Ishikawa (cell line): ENCODE measurements at regions not wholly inside any gene's neighbourhood (a gene's known extent, or its start where the extent isn't known, plus 50 kb on each side); places are given as distances from the start of the nearest gene placed in this dataset.

Experiments
- CEBPB ChIP-seq: IDR thresholded peaks from 2 replicates; pipeline ENCODE4 v1.6.1; 2012
- CREB1 ChIP-seq: IDR thresholded peaks from 2 replicates; pipeline ENCODE4 v1.6.1; 2012; ENCODE audit warnings: low read depth
- EGR1 ChIP-seq: IDR thresholded peaks from 2 replicates; pipeline ENCODE4 v1.6.1; 2012
- EP300 ChIP-seq: IDR thresholded peaks from 2 replicates; pipeline ENCODE4 v1.6.1; 2012; ENCODE audit warnings: borderline replicate concordance
- FOXM1 ChIP-seq: IDR thresholded peaks from 2 replicates; pipeline ENCODE4 v1.6.1; 2012; ENCODE audit warnings: low read depth, borderline replicate concordance
- NFIC ChIP-seq: IDR thresholded peaks from 2 replicates; pipeline ENCODE4 v1.6.1; 2012
- RAD21 ChIP-seq: IDR thresholded peaks from 2 replicates; pipeline ENCODE4 v1.6.1; 2012; ENCODE audit warnings: low read depth
- TAF1 ChIP-seq: IDR thresholded peaks from 2 replicates; pipeline ENCODE4 v1.6.1; 2012; ENCODE audit warnings: low read depth, mild to moderate bottlenecking
- TCF12 ChIP-seq: IDR thresholded peaks from 2 replicates; pipeline ENCODE4 v1.6.1; 2012; ENCODE audit warnings: low read depth
- TEAD4 ChIP-seq: IDR thresholded peaks from 2 replicates; pipeline ENCODE4 v1.6.1; 2012
- YY1 ChIP-seq: IDR thresholded peaks from 2 replicates; pipeline ENCODE4 v1.6.1; 2012; ENCODE audit warnings: low read depth
- ZBTB7A ChIP-seq: IDR thresholded peaks from 2 replicates; pipeline ENCODE4 v1.6.1; 2012; ENCODE audit warnings: low read depth
- TF ChIP-seq, protein P1 (sequence below): IDR thresholded peaks from 2 replicates; pipeline ENCODE4 v1.6.1; 2012; ENCODE audit warnings: low read depth, mild to moderate bottlenecking
- TF ChIP-seq, protein P2 (sequence below): IDR thresholded peaks from 2 replicates; pipeline ENCODE4 v1.6.1; 2012
- TF ChIP-seq, protein P3 (sequence below): IDR thresholded peaks from 2 replicates; pipeline ENCODE4 v1.6.1; 2012

DNA sequence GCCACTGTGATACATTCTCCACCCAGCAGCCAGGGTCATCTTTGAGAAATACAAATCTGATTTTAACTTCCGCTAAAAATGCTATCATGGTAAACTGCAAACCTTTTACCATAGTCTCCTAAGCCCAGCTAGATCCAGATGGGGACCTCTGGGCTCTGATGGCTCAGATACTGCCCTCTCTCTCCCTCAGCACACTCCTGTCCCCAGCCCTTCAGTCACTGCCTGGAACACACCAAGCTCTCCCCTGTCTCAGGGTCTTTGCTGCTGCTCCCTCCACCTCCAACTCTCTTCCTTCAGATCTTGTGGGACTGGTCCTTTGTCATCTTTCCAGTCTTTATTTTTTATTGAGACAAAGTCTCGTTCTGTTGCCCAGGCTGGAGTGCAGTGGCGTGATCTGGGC, 65.1 kb downstream of the SPRY4 start:
- TF ChIP-seq TEAD4 = no peak

DNA sequence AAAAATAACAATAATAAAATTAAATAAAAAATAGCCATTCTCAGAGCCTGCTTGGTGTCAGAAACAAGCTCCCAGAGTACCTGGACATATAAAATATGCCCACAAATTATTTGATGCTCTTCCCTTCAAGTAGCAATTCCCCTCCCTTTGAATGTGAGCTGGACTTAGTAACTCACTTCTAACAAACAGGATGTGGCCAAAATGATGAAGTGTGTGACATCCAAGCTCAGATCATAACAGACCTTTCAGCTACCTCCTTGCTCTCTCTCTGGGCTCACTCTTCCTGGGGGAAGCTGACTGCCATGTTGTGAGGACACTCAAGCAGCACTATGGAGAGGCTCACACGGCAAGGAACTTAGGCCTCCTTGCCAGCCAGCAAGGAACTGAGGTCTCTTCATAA, 69.0 kb downstream of the SPRY4 start:
- no peak for TF ChIP-seq TCF12
- TF ChIP-seq, protein P1, sequence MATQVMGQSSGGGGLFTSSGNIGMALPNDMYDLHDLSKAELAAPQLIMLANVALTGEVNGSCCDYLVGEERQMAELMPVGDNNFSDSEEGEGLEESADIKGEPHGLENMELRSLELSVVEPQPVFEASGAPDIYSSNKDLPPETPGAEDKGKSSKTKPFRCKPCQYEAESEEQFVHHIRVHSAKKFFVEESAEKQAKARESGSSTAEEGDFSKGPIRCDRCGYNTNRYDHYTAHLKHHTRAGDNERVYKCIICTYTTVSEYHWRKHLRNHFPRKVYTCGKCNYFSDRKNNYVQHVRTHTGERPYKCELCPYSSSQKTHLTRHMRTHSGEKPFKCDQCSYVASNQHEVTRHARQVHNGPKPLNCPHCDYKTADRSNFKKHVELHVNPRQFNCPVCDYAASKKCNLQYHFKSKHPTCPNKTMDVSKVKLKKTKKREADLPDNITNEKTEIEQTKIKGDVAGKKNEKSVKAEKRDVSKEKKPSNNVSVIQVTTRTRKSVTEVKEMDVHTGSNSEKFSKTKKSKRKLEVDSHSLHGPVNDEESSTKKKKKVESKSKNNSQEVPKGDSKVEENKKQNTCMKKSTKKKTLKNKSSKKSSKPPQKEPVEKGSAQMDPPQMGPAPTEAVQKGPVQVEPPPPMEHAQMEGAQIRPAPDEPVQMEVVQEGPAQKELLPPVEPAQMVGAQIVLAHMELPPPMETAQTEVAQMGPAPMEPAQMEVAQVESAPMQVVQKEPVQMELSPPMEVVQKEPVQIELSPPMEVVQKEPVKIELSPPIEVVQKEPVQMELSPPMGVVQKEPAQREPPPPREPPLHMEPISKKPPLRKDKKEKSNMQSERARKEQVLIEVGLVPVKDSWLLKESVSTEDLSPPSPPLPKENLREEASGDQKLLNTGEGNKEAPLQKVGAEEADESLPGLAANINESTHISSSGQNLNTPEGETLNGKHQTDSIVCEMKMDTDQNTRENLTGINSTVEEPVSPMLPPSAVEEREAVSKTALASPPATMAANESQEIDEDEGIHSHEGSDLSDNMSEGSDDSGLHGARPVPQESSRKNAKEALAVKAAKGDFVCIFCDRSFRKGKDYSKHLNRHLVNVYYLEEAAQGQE = no peak
- no peak for TF ChIP-seq EP300
- TF ChIP-seq NFIC = no peak
- TF ChIP-seq, protein P2, sequence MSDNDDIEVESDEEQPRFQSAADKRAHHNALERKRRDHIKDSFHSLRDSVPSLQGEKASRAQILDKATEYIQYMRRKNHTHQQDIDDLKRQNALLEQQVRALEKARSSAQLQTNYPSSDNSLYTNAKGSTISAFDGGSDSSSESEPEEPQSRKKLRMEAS = no peak

DNA sequence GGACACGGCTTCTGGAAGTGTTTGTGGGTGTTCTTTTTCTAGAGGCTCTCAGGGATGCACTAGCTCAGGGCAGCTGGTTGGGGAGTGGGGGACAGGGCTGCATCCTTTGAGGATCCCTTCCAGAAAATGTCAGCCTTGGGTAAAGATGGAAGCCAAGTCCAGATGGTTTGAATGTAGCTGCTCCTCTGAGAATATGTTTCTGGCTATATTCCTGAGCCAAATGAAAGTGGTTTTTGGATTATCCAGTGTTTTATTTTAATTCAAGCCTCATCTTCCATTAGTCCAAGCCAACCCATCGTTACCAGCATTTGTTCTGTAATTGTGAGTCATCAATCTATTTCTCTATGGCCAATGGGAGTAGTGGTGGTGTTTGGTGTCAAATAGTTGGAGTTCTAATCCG, 70.4 kb downstream of the SPRY4 start:
- no peak for TF ChIP-seq TEAD4
- TF ChIP-seq, protein P1 = no peak

DNA sequence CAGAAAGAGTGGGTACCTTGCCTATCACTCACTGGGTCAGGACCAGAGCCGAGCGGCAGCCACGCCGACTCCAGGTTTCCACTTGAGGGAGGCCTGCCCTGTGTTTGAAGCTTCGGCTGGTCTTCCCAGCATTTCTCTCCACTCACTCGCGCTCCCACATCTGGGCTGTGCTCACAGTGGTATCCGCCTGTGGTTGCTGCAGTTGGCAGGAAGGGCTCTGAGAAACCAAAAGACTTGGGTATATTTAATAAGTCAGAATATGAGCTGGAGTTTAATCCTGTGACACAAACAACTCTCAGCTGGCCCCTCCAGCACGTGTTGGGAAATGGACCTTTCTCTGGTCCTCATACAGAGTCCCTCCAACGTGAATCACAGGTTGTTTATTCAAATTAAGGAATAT, 70.9 kb downstream of the SPRY4 start:
- no peak for TF ChIP-seq RAD21
- TF ChIP-seq YY1 = no peak
- TF ChIP-seq FOXM1 = no peak
- TF ChIP-seq, protein P3, sequence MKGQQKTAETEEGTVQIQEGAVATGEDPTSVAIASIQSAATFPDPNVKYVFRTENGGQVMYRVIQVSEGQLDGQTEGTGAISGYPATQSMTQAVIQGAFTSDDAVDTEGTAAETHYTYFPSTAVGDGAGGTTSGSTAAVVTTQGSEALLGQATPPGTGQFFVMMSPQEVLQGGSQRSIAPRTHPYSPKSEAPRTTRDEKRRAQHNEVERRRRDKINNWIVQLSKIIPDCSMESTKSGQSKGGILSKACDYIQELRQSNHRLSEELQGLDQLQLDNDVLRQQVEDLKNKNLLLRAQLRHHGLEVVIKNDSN = no peak
- TF ChIP-seq CEBPB = no peak
- TF ChIP-seq TEAD4 = no peak
- TF ChIP-seq NFIC = no peak
- TF ChIP-seq, protein P2 = no peak

DNA sequence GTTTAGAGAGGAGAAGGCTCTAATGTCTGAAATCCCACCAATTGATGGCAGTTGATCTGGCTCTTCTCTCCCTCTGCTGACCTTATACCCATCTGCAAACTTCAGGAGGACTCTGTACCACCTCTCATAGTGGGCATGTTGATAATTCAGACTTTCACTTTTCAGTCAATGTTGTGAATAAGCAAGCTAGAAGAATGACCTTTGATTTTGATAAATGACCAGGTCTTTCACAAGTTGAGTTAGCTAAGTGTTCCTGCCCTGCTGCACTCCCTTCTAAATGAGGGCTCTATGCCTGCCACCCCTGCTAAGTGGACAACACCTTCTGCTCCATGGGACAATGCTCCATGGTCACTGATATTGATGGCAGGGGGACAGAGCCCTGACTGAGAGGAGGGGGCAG, 74.7 kb downstream of the SPRY4 start:
- no peak for TF ChIP-seq TCF12
- no peak for TF ChIP-seq YY1
- TF ChIP-seq NFIC = no peak
- TF ChIP-seq TAF1 = no peak
- TF ChIP-seq ZBTB7A = no peak
- no peak for TF ChIP-seq CEBPB
- TF ChIP-seq CREB1 = no peak
- TF ChIP-seq TEAD4 = no peak
- no peak for TF ChIP-seq EP300
- TF ChIP-seq, protein P1 = no peak
- no peak for TF ChIP-seq EGR1
- TF ChIP-seq, protein P3 = no peak
- TF ChIP-seq, protein P2 = no peak
- no peak for TF ChIP-seq RAD21

DNA sequence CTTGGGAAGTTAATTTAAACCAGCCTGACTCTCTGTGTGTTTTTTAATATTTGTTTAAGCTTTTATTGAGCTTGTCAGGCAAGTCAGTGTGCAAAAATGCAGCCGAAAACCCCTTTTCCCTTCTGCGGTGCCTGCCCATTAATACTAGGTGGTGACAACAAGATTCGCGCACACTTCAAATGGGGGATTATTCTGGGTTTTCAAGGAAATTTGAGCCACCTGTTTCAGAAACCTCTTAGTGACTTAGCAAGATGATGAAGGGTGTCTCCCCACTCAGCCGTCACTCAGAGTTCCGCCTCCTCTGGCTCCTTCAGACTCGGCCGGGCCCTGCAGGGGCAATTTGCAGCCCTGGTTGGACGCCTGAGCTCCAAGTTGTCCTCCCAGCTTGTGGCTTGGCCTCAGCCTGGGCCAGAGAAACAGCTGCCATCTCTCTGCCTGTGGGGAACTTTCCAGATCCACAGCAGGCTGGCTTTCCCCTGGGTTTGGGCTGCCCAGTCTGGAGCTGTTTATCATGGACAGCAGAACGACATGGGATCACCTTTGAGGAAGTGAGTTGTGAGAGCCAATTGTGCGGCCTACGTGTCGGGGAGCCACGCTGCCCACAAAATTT, 75.9 kb downstream of the SPRY4 start:
- TF ChIP-seq TCF12 (peak; percentile 48; the same call in 1 of the 2 replicates), RAD21 (no peak), NFIC (peak; percentile 40; the same call in 1 of the 2 replicates), FOXM1 (no peak)
- TF ChIP-seq, protein P2 = 0 out of 2 replicates have a peak, but pooled peaks have one; percentile 16
